Ascending aorta (tissue), 2 donors: ENCODE measurements at regions not wholly inside any gene's neighbourhood (a gene's known extent, or its start where the extent isn't known, plus 50 kb on each side); places are given as distances from the start of the nearest gene placed in this dataset.

ENCODE experiments used
- DNase-seq, 2 donors: peaks; one replicate each; pipeline ENCODE4 v3.0.0-alpha.2; 2019; ENCODE audit warnings: low spot score in 2 of 2
- H3K27ac ChIP-seq, 2 donors: fragments of 200-600 bp; sonication (generic); one replicate each; pipeline ENCODE4 v1.5.1; 2016 to 2017; ENCODE audit warnings: mild to moderate bottlenecking in 1 of 2
- H3K27me3 ChIP-seq: fragments of 200-600 bp; sonication (generic); one replicate; pipeline ENCODE4 v1.5.1; 2017
- H3K36me3 ChIP-seq, 2 donors: fragments of 200-600 bp; sonication (generic); one replicate each; pipeline ENCODE4 v1.5.1; 2016
- H3K4me1 ChIP-seq, 2 donors: fragments of 200-600 bp; sonication (generic); one replicate each; pipeline ENCODE4 v1.5.1; 2016 to 2017; ENCODE audit warnings: mild to moderate bottlenecking in 1 of 2
- H3K4me3 ChIP-seq, 2 donors: fragments of 200-600 bp; sonication (generic); one replicate each; pipeline ENCODE4 v1.5.1; 2016 to 2017; ENCODE audit warnings: mild to moderate bottlenecking in 1 of 2
- H3K9me3 ChIP-seq, 2 donors: fragments of 200-600 bp; sonication (generic); one replicate each; pipeline ENCODE4 v1.5.1; 2016
- intact Hi-C: fragments of 100-400 bp; cut with DNase I; formaldehyde crosslinking; loops from one replicate; pipeline ENCODE4 v1.15.1; 2023
- TF ChIP-seq, protein P1 (sequence below), 3 experiments: fragments of 200-600 bp in 2 of 3; fragments of 450-650 bp in 1 of 3; sonication (generic) in 2 of 3; IDR thresholded peaks; one replicate each; pipeline ENCODE4 v1.5.1; 2016 to 2019; ENCODE audit warnings: antibody characterized with exemption in 3 of 3, mild to moderate bottlenecking in 1 of 3, moderate library complexity in 1 of 3

DNA sequence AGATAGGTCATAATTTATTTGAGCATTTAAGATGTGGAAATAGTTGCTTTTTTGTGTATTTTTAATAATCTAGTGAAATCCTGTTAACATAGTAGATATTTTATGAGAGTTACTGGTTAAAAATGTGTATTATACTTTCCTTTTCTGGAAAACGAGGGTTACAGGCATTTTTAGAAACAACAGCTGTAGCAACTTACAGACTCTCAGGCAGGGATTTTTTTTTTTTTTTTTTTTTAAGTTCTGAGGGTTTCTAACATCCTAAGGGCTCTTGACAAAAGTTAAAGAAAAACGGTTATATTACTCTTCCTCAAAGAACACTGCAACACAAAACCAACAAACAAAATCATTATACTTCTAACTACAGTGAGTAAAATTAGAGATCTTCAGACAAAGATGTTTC lies 205.9 kb downstream of the ACKR3 start:
- Histone ChIP-seq H3K4me3 (no peak overlapping the region), H3K4me1 (peaks cover 3 to 12% of the 10 kb centered on the region in 2 donors), H3K27ac (no peak overlapping the region), H3K27me3 (no peaks in the 10 kb centered on the region), H3K36me3 (no peaks in the 10 kb centered on the region), H3K9me3 (no peaks in the 10 kb centered on the region)
- intact Hi-C loops = loop anchor here (5.0 kb wide), 2 partner anchors 98 to 112 kb away; no protein-coding TSS in a partner anchor
- TF ChIP-seq, protein P1, sequence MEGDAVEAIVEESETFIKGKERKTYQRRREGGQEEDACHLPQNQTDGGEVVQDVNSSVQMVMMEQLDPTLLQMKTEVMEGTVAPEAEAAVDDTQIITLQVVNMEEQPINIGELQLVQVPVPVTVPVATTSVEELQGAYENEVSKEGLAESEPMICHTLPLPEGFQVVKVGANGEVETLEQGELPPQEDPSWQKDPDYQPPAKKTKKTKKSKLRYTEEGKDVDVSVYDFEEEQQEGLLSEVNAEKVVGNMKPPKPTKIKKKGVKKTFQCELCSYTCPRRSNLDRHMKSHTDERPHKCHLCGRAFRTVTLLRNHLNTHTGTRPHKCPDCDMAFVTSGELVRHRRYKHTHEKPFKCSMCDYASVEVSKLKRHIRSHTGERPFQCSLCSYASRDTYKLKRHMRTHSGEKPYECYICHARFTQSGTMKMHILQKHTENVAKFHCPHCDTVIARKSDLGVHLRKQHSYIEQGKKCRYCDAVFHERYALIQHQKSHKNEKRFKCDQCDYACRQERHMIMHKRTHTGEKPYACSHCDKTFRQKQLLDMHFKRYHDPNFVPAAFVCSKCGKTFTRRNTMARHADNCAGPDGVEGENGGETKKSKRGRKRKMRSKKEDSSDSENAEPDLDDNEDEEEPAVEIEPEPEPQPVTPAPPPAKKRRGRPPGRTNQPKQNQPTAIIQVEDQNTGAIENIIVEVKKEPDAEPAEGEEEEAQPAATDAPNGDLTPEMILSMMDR (IDR thresholded peaks at IDR 0.05) = no peak
- DNase-seq = no peak

DNA sequence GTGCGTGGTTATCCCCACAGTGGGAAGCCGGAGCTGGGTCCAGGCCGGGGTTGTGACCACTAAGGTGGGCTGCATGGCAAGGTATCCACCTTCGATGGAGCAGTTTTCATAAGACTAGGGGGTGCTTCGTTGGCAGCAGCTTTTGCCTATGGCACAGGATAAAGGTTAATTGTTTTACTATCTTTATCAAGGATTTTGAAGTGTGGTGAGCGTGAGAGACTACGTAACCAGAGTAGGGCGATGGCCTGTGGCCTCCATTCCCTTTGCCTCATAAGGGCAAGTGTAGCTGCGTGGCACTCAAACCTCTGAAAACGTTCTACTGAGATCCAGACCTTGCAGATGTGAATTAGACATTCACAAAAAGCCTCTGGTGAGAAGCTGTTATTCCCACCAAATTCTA lies 206.6 kb downstream of the ACKR3 start:
- DNase-seq = no peak
- TF ChIP-seq, protein P1 (IDR thresholded peaks at IDR 0.05) = no peak
- Histone ChIP-seq H3K36me3 (no peaks in the 10 kb centered on the region), H3K27me3 (no peaks in the 10 kb centered on the region), H3K9me3 (no peaks in the 10 kb centered on the region), H3K27ac (peak overlapping the region; percentile 38 to 65), H3K4me3 (no peak overlapping the region), H3K4me1 (peaks cover 3 to 12% of the 10 kb centered on the region in 2 donors)
- intact Hi-C loops = loop anchor here (2.0 to 5.0 kb wide), 3 partner anchors 43 to 111 kb away; no protein-coding TSS in a partner anchor

DNA sequence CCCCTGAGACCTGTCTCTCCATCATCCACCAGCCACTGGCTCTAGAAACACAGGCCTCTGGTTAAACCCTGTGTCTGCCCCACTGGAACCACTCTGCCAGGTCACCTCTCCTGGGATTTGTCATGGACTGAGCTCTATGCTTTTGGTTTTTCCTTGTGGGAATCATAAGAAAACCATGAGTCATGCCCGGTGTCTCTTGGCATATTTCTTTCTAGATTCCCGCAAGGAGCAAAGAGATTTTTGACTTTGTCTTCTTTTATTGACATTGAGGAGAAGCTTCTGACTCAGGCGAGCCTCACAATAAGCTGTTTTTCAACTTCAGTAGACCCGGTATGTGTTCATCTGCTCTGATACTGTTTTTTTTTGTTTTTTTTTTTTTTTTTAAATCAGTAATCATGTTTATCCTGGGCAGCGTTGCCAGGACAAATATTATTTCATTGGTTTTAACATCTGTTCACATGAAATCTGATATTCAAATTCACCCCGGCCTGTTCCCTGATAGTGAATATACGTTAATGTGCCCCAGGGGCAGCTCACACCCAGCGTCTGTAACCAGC lies 207.1 kb downstream of the ACKR3 start:
- no peak overlapping the region for H3K4me3 ChIP-seq
- H3K4me1 ChIP-seq = peaks cover 3 to 12% of the 10 kb centered on the region in 2 donors
- peak; percentile 30 to 87 for DNase-seq
- no peaks in the 10 kb centered on the region for H3K36me3 ChIP-seq
- H3K9me3 ChIP-seq = no peaks in the 10 kb centered on the region
- intact Hi-C loops = loop anchor here (2.0 to 5.0 kb wide), 3 partner anchors 44 to 111 kb away; no protein-coding TSS in a partner anchor
- TF ChIP-seq, protein P1 (IDR thresholded peaks at IDR 0.05) = no peak
- peak overlapping the region; percentile 38 to 65 for H3K27ac ChIP-seq
- no peaks in the 10 kb centered on the region for H3K27me3 ChIP-seq

DNA sequence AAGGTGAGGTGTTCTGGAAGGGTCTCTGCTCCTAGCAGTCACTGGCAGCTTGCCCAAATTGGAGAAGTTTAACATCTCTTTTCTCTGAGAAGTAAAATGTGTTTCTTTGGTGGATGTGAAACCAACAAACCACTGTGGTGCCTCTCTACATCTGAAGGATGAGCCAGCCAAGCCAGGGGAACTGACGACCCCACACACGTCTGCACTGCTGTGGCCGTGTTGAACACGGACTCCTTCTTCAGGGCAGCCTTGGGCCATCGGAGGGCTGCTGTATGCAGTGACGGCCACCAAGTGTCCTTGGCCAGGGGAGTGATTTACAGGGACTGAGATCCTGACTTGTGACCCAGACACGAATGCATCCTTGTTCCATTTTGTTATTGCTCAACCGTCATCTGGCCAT lies 207.8 kb downstream of the ACKR3 start:
- H3K4me1 ChIP-seq = peaks cover 3 to 18% of the 10 kb centered on the region in 2 donors
- no peaks in the 10 kb centered on the region for H3K27me3 ChIP-seq
- no peaks in the 10 kb centered on the region for H3K9me3 ChIP-seq
- TF ChIP-seq, protein P1 (IDR thresholded peaks at IDR 0.05) = no peak
- no peaks in the 10 kb centered on the region for H3K36me3 ChIP-seq
- DNase-seq = peak in 1 of 2 donors; percentile 55
- no peak overlapping the region for H3K4me3 ChIP-seq
- intact Hi-C loops = loop anchor here (2.0 to 5.0 kb wide), 3 partner anchors 45 to 110 kb away; no protein-coding TSS in a partner anchor
- H3K27ac ChIP-seq = peak overlapping the region in 1 of 2 donors; percentile 65

DNA sequence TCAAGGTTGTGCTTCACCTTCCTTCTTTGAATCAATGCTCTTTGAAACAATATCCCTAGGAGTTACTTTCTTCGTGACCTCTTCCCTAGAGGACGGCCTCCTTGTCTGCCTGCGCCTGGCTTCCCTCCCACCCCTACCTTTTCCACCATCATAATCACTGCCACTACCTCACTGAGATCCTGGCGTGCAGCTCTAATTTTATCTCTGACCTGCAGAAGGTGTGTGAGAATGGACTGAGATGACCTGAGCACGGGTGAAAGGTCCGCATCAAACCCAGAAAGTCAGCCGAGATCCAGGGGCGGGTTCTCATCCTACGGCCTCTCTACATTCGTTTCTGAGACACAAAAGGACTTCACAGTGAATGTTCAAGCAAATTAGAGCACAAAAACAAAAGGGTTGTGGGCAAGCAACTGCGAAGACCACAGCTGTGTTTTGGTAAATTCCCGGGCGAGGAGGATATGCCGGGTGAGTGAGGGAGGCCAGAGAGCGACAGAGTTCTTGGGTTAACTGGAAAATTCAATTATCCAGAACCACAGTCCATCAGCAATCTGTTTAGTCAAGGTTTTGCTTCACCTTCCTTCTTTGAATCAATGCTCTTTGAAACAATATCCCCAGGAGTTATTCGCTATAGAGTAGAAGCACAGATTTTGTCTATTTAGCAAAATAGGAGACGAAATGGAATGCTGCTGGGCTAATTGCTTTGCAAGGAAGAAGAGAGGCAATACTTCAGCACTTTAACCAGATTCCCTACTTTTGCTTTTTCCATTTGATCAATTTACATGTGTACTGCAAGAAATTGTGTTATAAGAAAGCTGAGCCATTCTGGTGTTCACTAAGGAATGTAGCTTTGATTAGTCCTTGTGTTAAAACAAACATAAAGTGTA lies 212.6 kb downstream of the ACKR3 start:
- H3K27me3 ChIP-seq = no peaks in the 10 kb centered on the region
- H3K4me3 ChIP-seq = no peak overlapping the region
- TF ChIP-seq, protein P1 (IDR thresholded peaks at IDR 0.05) = no peak
- intact Hi-C loops = loop anchor here (2.0 to 10.0 kb wide), 2 partner anchors 213 to 243 kb away; partner anchors contain the start of gene ACKR3
- H3K9me3 ChIP-seq = no peaks in the 10 kb centered on the region
- no peak overlapping the region for H3K27ac ChIP-seq
- no peak for DNase-seq
- H3K36me3 ChIP-seq = no peaks in the 10 kb centered on the region
- H3K4me1 ChIP-seq = peaks cover 0 to 18% of the 10 kb centered on the region in 2 donors
